Endothelial cell of umbilical vein (primary cell): ENCODE measurements at regions not wholly inside any gene's neighbourhood (a gene's known extent, or its start where the extent isn't known, plus 50 kb on each side); places are given as distances from the start of the nearest gene placed in this dataset.

Experiments used
- BruUV-seq: library from RNA; stranded (reverse); fragments of 400-500 nt; replicated peaks from 2 replicates; lab custom pipeline; 2021; lab: Mats Ljungman, UMichigan
- CTCF ChIA-PET: fragments of 300-600, 350-600 bp; sonication (Branson Sonifier 250); formaldehyde crosslinking; loops from one replicate; lab custom pipeline; 2021; ENCODE audit warnings: antibody characterized with exemption, inconsistent platforms; lab: Charles Lee
- POLR2A ChIA-PET: fragments of 300-600, 350-600 bp; sonication (Branson Sonifier 250); formaldehyde crosslinking; loops from one replicate; lab custom pipeline; 2021; ENCODE audit warnings: antibody characterized with exemption, inconsistent platforms; lab: Charles Lee
- DNase-seq: peaks from one replicate; pipeline ENCODE4 v3.0.0-alpha.2; 2011; ENCODE audit warnings: low read depth, low spot score
- FAIRE-seq: peaks from 2 replicates; lab custom pipeline; 2011; peaks lifted over from hg19 to GRCh38; lab: Jason Lieb, UNC
- H2AFZ ChIP-seq: 2 replicates; pipeline ENCODE4 v1.6.0; 2012; ENCODE audit warnings: low read depth, low read length, control low read depth, inconsistent platforms
- H3K27ac ChIP-seq: 2 replicates; pipeline ENCODE4 v1.5.1; 2011; ENCODE audit warnings: low read depth, mild to moderate bottlenecking, control low read depth, low read length, moderate library complexity; ENCODE audit not compliant: insufficient read depth
- H3K27me3 ChIP-seq, 2 experiments: 2 replicates each; pipeline versions ENCODE4 v1.6.0 to v1.6.1; 2011; ENCODE audit warnings: low read length in 2 of 2, mixed read lengths in 1 of 2; ENCODE audit not compliant: control insufficient read depth in 2 of 2, insufficient read depth in 2 of 2
- H3K36me3 ChIP-seq, 2 experiments: 2 replicates in 1 of 2; 3 replicates in 1 of 2; pipeline ENCODE4 v1.5.1; 2011; ENCODE audit warnings: low read length in 2 of 2, mild to moderate bottlenecking in 1 of 2, moderate library complexity in 1 of 2; ENCODE audit not compliant: control insufficient read depth in 2 of 2, insufficient read depth in 2 of 2; ENCODE audit errors: extremely low read depth in 1 of 2
- H3K4me1 ChIP-seq: 3 replicates; pipeline ENCODE4 v1.5.1; 2011; ENCODE audit warnings: mild to moderate bottlenecking, low read length; ENCODE audit not compliant: control insufficient read depth, insufficient read depth; ENCODE audit errors: extremely low read depth
- H3K4me2 ChIP-seq: 2 replicates; pipeline ENCODE4 v1.6.1; 2011; ENCODE audit warnings: low read length, control low read depth, mixed read lengths; ENCODE audit not compliant: insufficient read depth
- H3K4me3 ChIP-seq, 3 experiments: fragments of 200-600 bp in 1 of 3; sonication (generic), shearing (Covaris generic) in 1 of 3; replicated peaks in 1 of 3; 2 replicates each; pipeline ENCODE4 v1.5.1; 2011 to 2016; ENCODE audit warnings: control low read depth in 3 of 3, low read length in 3 of 3, mild to moderate bottlenecking in 2 of 3, inconsistent platforms in 1 of 3, low read depth in 1 of 3, moderate library complexity in 1 of 3; ENCODE audit not compliant: insufficient read depth in 1 of 3
- H3K79me2 ChIP-seq: 2 replicates; pipeline ENCODE4 v1.6.0; 2012; ENCODE audit warnings: low read length, inconsistent platforms; ENCODE audit not compliant: control insufficient read depth, insufficient read depth
- H3K9ac ChIP-seq: replicated peaks from 2 replicates; pipeline ENCODE3; 2011; ENCODE audit warnings: low read length, control low read depth; ENCODE audit not compliant: insufficient read depth; ENCODE audit errors: extremely low read depth
- H3K9me1 ChIP-seq: replicated peaks from 3 replicates; pipeline ENCODE4 v1.6.0; 2011; ENCODE audit warnings: mild to moderate bottlenecking, low read length; ENCODE audit not compliant: control insufficient read depth, insufficient read depth; ENCODE audit errors: extremely low read depth
- H3K9me3 ChIP-seq: replicated peaks from 2 replicates; pipeline ENCODE4 v1.5.1; 2012; ENCODE audit warnings: low read length, inconsistent platforms; ENCODE audit not compliant: control insufficient read depth, insufficient read depth
- H4K20me1 ChIP-seq: replicated peaks from 2 replicates; pipeline ENCODE3; 2011; ENCODE audit warnings: mild to moderate bottlenecking, low read length; ENCODE audit not compliant: control insufficient read depth, insufficient read depth; ENCODE audit errors: extremely low read depth
- CTCF ChIP-seq, 2 donors: IDR thresholded peaks; 1 replicate in 1 of 2; 2 replicates in 1 of 2; pipeline ENCODE4 v1.5.1; 2011; ENCODE audit warnings: low read length in 2 of 2, mild to moderate bottlenecking in 2 of 2, moderate library complexity in 2 of 2, control low read depth in 1 of 2, inconsistent platforms in 1 of 2, low read depth in 1 of 2; ENCODE audit not compliant: insufficient read depth in 1 of 2; ENCODE audit errors: extremely low read depth in 1 of 2
- FOS ChIP-seq: IDR thresholded peaks from 2 replicates; pipeline ENCODE4 v1.6.1; 2011; ENCODE audit warnings: mild to moderate bottlenecking, low read length, moderate library complexity, borderline replicate concordance; ENCODE audit not compliant: insufficient read depth
- GATA2 ChIP-seq: IDR thresholded peaks from 2 replicates; pipeline ENCODE4 v1.7.0; 2011; ENCODE audit warnings: low read depth, mild to moderate bottlenecking, moderate library complexity, mixed read lengths, low read length; ENCODE audit not compliant: insufficient read length, insufficient read depth
- MYC ChIP-seq: IDR thresholded peaks from one replicate; pipeline ENCODE4 v1.6.1; 2011; ENCODE audit warnings: mild to moderate bottlenecking, low read depth, low read length
- POLR2A ChIP-seq: IDR thresholded peaks from 2 replicates; pipeline ENCODE4 v1.6.1; 2012; ENCODE audit warnings: low read depth, mild to moderate bottlenecking, control low read depth, low read length
- POLR2AphosphoS5 ChIP-seq: IDR thresholded peaks from 2 replicates; pipeline ENCODE4 v1.6.1; 2012; ENCODE audit warnings: low read depth, mild to moderate bottlenecking, control low read depth, low read length, moderate library complexity; ENCODE audit not compliant: insufficient read depth
- dilution Hi-C: fragments of 300-500 bp; cut with MboI; formaldehyde crosslinking; loops from one replicate; pipeline ENCODE4 v1.15.0; 2019; ENCODE audit warnings: low sequenced_read_pairs; ENCODE audit not compliant: extremely low pct_ligation_motif_present
- intact Hi-C: fragments of 100-400 bp; cut with micrococcal nuclease; formaldehyde crosslinking; loops from one replicate; pipeline ENCODE4 v1.10.0; 2022

- H3K36me3 ChIP-seq, result no peaks in the 10 kb centered on the region
- TF ChIP-seq POLR2A (no peak), FOS (no peak), MYC (no peak), POLR2AphosphoS5 (no peak), CTCF (IDR thresholded peaks at IDR 0.05; ENCODE audit: extremely low read depth in 1 of 2, insufficient read depth in 1 of 2, low read depth in 1 of 2, low read length in 2 of 2) (no peak), GATA2 (no peak)
- dilution Hi-C loops (no loop called here), intact Hi-C loops (no loop called here)
- no peaks in the 10 kb centered on the region for H3K79me2 ChIP-seq
- BruUV-seq, result no TSS peak
- FAIRE-seq (no peak), DNase-seq (no peak)
- no peak overlapping the region for H3K4me2 ChIP-seq
- H3K27ac ChIP-seq, result no peak overlapping the region
- no peaks in the 10 kb centered on the region for H3K27me3 ChIP-seq
- H4K20me1 ChIP-seq, result no peaks in the 10 kb centered on the region
- no peaks in the 10 kb centered on the region for H3K9me1 ChIP-seq
- H3K4me3 ChIP-seq, result no peak overlapping the region
- no peak overlapping the region for H3K9ac ChIP-seq
- ChIA-PET POLR2A (no interaction called here), CTCF (no interaction called here)
- H3K4me1 ChIP-seq, result no peaks in the 10 kb centered on the region
- peaks cover 2% of the 10 kb centered on the region for H3K9me3 ChIP-seq
- H2AFZ ChIP-seq, result no peak overlapping the region
Measured at GRCh38 chr5:86337667-86338460, 279.9 kb upstream of the COX7C start.
